H9 (cell line): ENCODE measurements at regions not wholly inside any gene's neighbourhood (a gene's known extent, or its start where the extent isn't known, plus 50 kb on each side); places are given as distances from the start of the nearest gene placed in this dataset.

Experiments
- DNase-seq: peaks from one replicate; pipeline ENCODE4 v3.0.0-alpha.2; 2017
- H2AFZ ChIP-seq: one replicate; pipeline ENCODE4 v1.6.1; 2013; ENCODE audit warnings: mild to moderate bottlenecking, low read length, control low read depth, moderate library complexity
- H2AK5ac ChIP-seq: 2 replicates; pipeline ENCODE4 v1.6.1; 2013; ENCODE audit warnings: low read length, control low read depth, mixed read lengths; ENCODE audit not compliant: insufficient read length
- H2BK120ac ChIP-seq: one replicate; pipeline ENCODE4 v1.6.1; 2013; ENCODE audit warnings: low read depth, mild to moderate bottlenecking, low read length, control low read depth, inconsistent platforms; ENCODE audit not compliant: poor library complexity, severe bottlenecking
- H2BK12ac ChIP-seq: 2 replicates; pipeline ENCODE4 v1.6.1; 2013; ENCODE audit warnings: low read length, control low read depth, mixed read lengths, low read depth; ENCODE audit not compliant: insufficient read length
- H2BK15ac ChIP-seq: 2 replicates; pipeline ENCODE4 v1.6.1; 2013; ENCODE audit warnings: low read depth, low read length, control low read depth
- H2BK20ac ChIP-seq: one replicate; pipeline ENCODE4 v1.6.1; 2013; ENCODE audit warnings: low read depth, mild to moderate bottlenecking, low read length, control low read depth, inconsistent platforms; ENCODE audit not compliant: poor library complexity, severe bottlenecking
- H2BK5ac ChIP-seq: 2 replicates; pipeline ENCODE4 v1.6.1; 2013; ENCODE audit warnings: low read length, control low read depth, mixed read lengths; ENCODE audit not compliant: insufficient read length
- H3K14ac ChIP-seq: 2 replicates; pipeline ENCODE4 v1.6.1; 2013; ENCODE audit warnings: low read length, control low read depth; ENCODE audit not compliant: insufficient read depth
- H3K18ac ChIP-seq: 2 replicates; pipeline ENCODE4 v1.6.1; 2013; ENCODE audit warnings: low read depth, mild to moderate bottlenecking, mixed read lengths, low read length, control low read depth; ENCODE audit not compliant: insufficient read length
- H3K23ac ChIP-seq: 2 replicates; pipeline ENCODE4 v1.6.1; 2013; ENCODE audit warnings: low read length, control low read depth, mixed read lengths, low read depth; ENCODE audit not compliant: insufficient read length
- H3K23me2 ChIP-seq: 2 replicates; pipeline ENCODE4 v1.6.1; 2013; ENCODE audit warnings: low read depth, mild to moderate bottlenecking, mixed read lengths, low read length, control low read depth; ENCODE audit not compliant: insufficient read length, poor library complexity, severe bottlenecking
- H3K27ac ChIP-seq: 2 replicates; pipeline ENCODE4 v1.5.1; 2013; ENCODE audit warnings: low read length, control low read depth, mixed read lengths, low read depth; ENCODE audit not compliant: insufficient read length
- H3K27me3 ChIP-seq: 2 replicates; pipeline ENCODE4 v1.6.1; 2013; ENCODE audit warnings: low read length, control low read depth, inconsistent platforms; ENCODE audit not compliant: insufficient read depth
- H3K4ac ChIP-seq: 2 replicates; pipeline ENCODE4 v1.6.1; 2013; ENCODE audit warnings: low read depth, mild to moderate bottlenecking, control low read depth, inconsistent platforms, low read length, moderate library complexity
- H3K4me1 ChIP-seq: 2 replicates; pipeline ENCODE4 v1.6.1; 2013; ENCODE audit warnings: low read length, control low read depth, inconsistent platforms; ENCODE audit not compliant: insufficient read depth
- H3K4me2 ChIP-seq: 2 replicates; pipeline ENCODE4 v1.6.1; 2013; ENCODE audit warnings: low read length, control low read depth, mixed read lengths; ENCODE audit not compliant: insufficient read length, insufficient read depth
- H3K56ac ChIP-seq: 2 replicates; pipeline ENCODE4 v1.6.1; 2013; ENCODE audit warnings: low read depth, mild to moderate bottlenecking, mixed read lengths, low read length, control low read depth; ENCODE audit not compliant: insufficient read length
- H3K79me1 ChIP-seq: 2 replicates; pipeline ENCODE4 v1.6.1; 2013; ENCODE audit warnings: low read depth, mild to moderate bottlenecking, moderate library complexity, low read length, control low read depth, inconsistent platforms; ENCODE audit not compliant: insufficient read depth, poor library complexity, severe bottlenecking
- H3K79me2 ChIP-seq: 2 replicates; pipeline ENCODE4 v1.6.1; 2013; ENCODE audit warnings: low read length, control low read depth, inconsistent platforms; ENCODE audit not compliant: insufficient read depth
- H3K9ac ChIP-seq: 2 replicates; pipeline ENCODE4 v1.6.1; 2013; ENCODE audit warnings: low read length, control low read depth, mixed read lengths; ENCODE audit not compliant: insufficient read length; ENCODE audit errors: extremely low read depth
- H3K9me3 ChIP-seq: one replicate; pipeline ENCODE4 v1.6.1; 2013; ENCODE audit warnings: low read depth, low read length, inconsistent platforms; ENCODE audit not compliant: control insufficient read depth
- H3T11ph ChIP-seq: one replicate; pipeline ENCODE4 v1.6.1; 2013; ENCODE audit warnings: mild to moderate bottlenecking, low read length, control low read depth, inconsistent platforms
- H4K20me1 ChIP-seq: one replicate; pipeline ENCODE4 v1.6.1; 2013; ENCODE audit not compliant: control insufficient read depth, insufficient read length, insufficient read depth
- H4K5ac ChIP-seq: 2 replicates; pipeline ENCODE4 v1.6.1; 2013; ENCODE audit warnings: low read depth, mild to moderate bottlenecking, mixed read lengths, low read length, control low read depth; ENCODE audit not compliant: insufficient read length
- H4K8ac ChIP-seq: replicated peaks from 2 replicates; pipeline ENCODE4 v1.6.1; 2013; ENCODE audit warnings: low read length, control low read depth, mixed read lengths, low read depth; ENCODE audit not compliant: insufficient read length
- H4K91ac ChIP-seq: 2 replicates; pipeline ENCODE4 v1.6.1; 2013; ENCODE audit warnings: low read depth, mild to moderate bottlenecking, moderate library complexity, mixed read lengths, low read length, control low read depth; ENCODE audit not compliant: insufficient read length
- H3K27ac Mint-ChIP-seq, 3 experiments: 2 replicates in 2 of 3; 3 replicates in 1 of 3; pipeline ENCODE4 v1.8.0; 2020 to 2021; ENCODE audit warnings: mixed read lengths in 3 of 3, mild to moderate bottlenecking in 1 of 3, moderate library complexity in 1 of 3
- H3K27me3 Mint-ChIP-seq: 2 replicates; pipeline ENCODE4 v1.8.0; 2021; ENCODE audit warnings: low read depth, mild to moderate bottlenecking, moderate library complexity, mixed read lengths
- H3K36me3 Mint-ChIP-seq, 3 experiments: 2 replicates in 2 of 3; 3 replicates in 1 of 3; pipeline ENCODE4 v1.8.0; 2020 to 2021; ENCODE audit warnings: low read depth in 3 of 3, mixed read lengths in 3 of 3; ENCODE audit not compliant: insufficient read depth in 1 of 3
- H3K4me1 Mint-ChIP-seq, 2 experiments: 2 replicates each; pipeline ENCODE4 v1.8.0; 2020; ENCODE audit warnings: mixed read lengths in 2 of 2
- H3K4me3 Mint-ChIP-seq, 2 experiments: 2 replicates in 1 of 2; 3 replicates in 1 of 2; pipeline ENCODE4 v1.8.0; 2020 to 2021; ENCODE audit warnings: mild to moderate bottlenecking in 2 of 2, mixed read lengths in 2 of 2, moderate library complexity in 1 of 2
- H3K9me3 Mint-ChIP-seq, 2 experiments: 2 replicates in 1 of 2; 3 replicates in 1 of 2; pipeline ENCODE4 v1.8.0; 2020; ENCODE audit warnings: mild to moderate bottlenecking in 2 of 2, mixed read lengths in 2 of 2, moderate library complexity in 1 of 2
- CTCF ChIP-seq: fragments of 200-600 bp; sonication (generic); conservative IDR thresholded peaks from 3 replicates; pipeline ENCODE4 v1.8.0; 2021; ENCODE audit warnings: antibody characterized with exemption, mild to moderate bottlenecking
- WGBS: extraction: QIAGEN DNeasy Blood & Tissue Kit; methylation state at CpG from one replicate; pipeline ENCODE4 v1.1.7; 2013; ENCODE audit warnings: missing lambda C conversion rate, low lambda C conversion rate, mixed read lengths; ENCODE audit not compliant: insufficient read length; ENCODE audit errors: extremely low coverage; 5-methylcytosine and 5-hydroxymethylcytosine counted together

GRCh38 chr12:27383429-27384260 lies 51.0 kb downstream of the BMAL2 start:
- H3K27ac ChIP-seq = no peak overlapping the region
- H3K27ac Mint-ChIP-seq = no peak overlapping the region
- no peak overlapping the region for H3K4ac ChIP-seq
- peaks cover 0 to 19% (median 0%) of the 10 kb centered on the region in 3 experiments; a peak in 2 of 7 replicates for H3K36me3 Mint-ChIP-seq
- no peak overlapping the region for H3T11ph ChIP-seq
- H2BK12ac ChIP-seq = no peak overlapping the region
- no peaks in the 10 kb centered on the region for H3K79me1 ChIP-seq
- no peaks in the 10 kb centered on the region for H3K4me1 ChIP-seq
- no peak overlapping the region for H2BK15ac ChIP-seq
- H3K9ac ChIP-seq = no peak overlapping the region
- no peak overlapping the region for H3K18ac ChIP-seq
- no peak overlapping the region for H2BK120ac ChIP-seq
- no peak overlapping the region for H4K91ac ChIP-seq
- H3K56ac ChIP-seq = no peak overlapping the region
- no peaks in the 10 kb centered on the region for H3K9me3 ChIP-seq
- H2BK20ac ChIP-seq = no peak overlapping the region
- H3K9me3 Mint-ChIP-seq = no peaks in the 10 kb centered on the region
- H3K4me3 Mint-ChIP-seq = no peak overlapping the region
- H3K27me3 Mint-ChIP-seq = no peaks in the 10 kb centered on the region; the same call in 1 of the 2 replicates
- TF ChIP-seq CTCF = peak; percentile 97
- no peak overlapping the region for H3K23ac ChIP-seq
- no peaks in the 10 kb centered on the region for H3K4me1 Mint-ChIP-seq
- no peak overlapping the region for H2BK5ac ChIP-seq
- peak; percentile 86 for DNase-seq
- H3K23me2 ChIP-seq = no peaks in the 10 kb centered on the region
- no peak overlapping the region for H4K8ac ChIP-seq
- no peak overlapping the region for H3K14ac ChIP-seq
- no peaks in the 10 kb centered on the region for H3K27me3 ChIP-seq
- H2AK5ac ChIP-seq = no peak overlapping the region
- no peak overlapping the region for H4K5ac ChIP-seq
- no peaks in the 10 kb centered on the region for H3K79me2 ChIP-seq
- H2AFZ ChIP-seq = no peak overlapping the region
- no peaks in the 10 kb centered on the region for H4K20me1 ChIP-seq
- no peak overlapping the region for H3K4me2 ChIP-seq
- no CpG with 5 or more reads among the region's 12 CpGs for WGBS
